IMR-90 (cell line): ENCODE measurements at regions not wholly inside any gene's neighbourhood (a gene's known extent, or its start where the extent isn't known, plus 50 kb on each side); places are given as distances from the start of the nearest gene placed in this dataset.

Experiments
- ATAC-seq: fragments of 200-7000 bp; cut with Tn5 transposase; 2 replicates; pipeline ENCODE4 v1.9.1; 2020; ENCODE audit warnings: low read depth, mild to moderate bottlenecking, moderate library complexity
- BruUV-seq: library from RNA; stranded (reverse); fragments of 400-500 nt; replicated peaks from 2 replicates; lab custom pipeline; 2021; lab: Mats Ljungman, UMichigan
- CTCF ChIA-PET: fragments of 300-600 bp; formaldehyde crosslinking; extraction: SDS; loops from one replicate; lab custom pipeline; 2021; ENCODE audit warnings: antibody characterized with exemption; lab: Yijun Ruan, JAX
- POLR2A ChIA-PET: fragments of 300-600 bp; sonication (Branson Sonifier 250); formaldehyde crosslinking; loops from one replicate; lab custom pipeline; 2022; ENCODE audit warnings: antibody characterized with exemption; ENCODE audit not compliant: unreplicated experiment; lab: Charles Lee
- DNase-seq: peaks from one replicate; pipeline ENCODE4 v3.0.0; 2013
- H2AFZ ChIP-seq: replicated peaks from 2 replicates; pipeline ENCODE3; 2013; ENCODE audit warnings: low read length, mild to moderate bottlenecking; ENCODE audit not compliant: poor library complexity
- H2AK5ac ChIP-seq: 2 replicates; pipeline ENCODE4 v1.6.1; 2013; ENCODE audit warnings: low read depth, low read length, inconsistent platforms
- H2AK9ac ChIP-seq: replicated peaks from 2 replicates; pipeline ENCODE3; 2013; ENCODE audit warnings: mild to moderate bottlenecking, low read depth, low read length, moderate library complexity; ENCODE audit not compliant: poor library complexity
- H2BK120ac ChIP-seq: 2 replicates; pipeline ENCODE4 v1.6.1; 2013; ENCODE audit warnings: low read depth, low read length, inconsistent platforms
- H2BK15ac ChIP-seq: 3 replicates; pipeline ENCODE4 v1.6.1; 2013; ENCODE audit warnings: low read depth, low read length, inconsistent platforms
- H2BK20ac ChIP-seq: 2 replicates; pipeline ENCODE4 v1.6.1; 2013; ENCODE audit warnings: low read depth, mild to moderate bottlenecking, inconsistent platforms, low read length, moderate library complexity
- H2BK5ac ChIP-seq: 2 replicates; pipeline ENCODE4 v1.6.1; 2013; ENCODE audit warnings: mild to moderate bottlenecking, low read depth, low read length, inconsistent platforms; ENCODE audit not compliant: poor library complexity, severe bottlenecking
- H3K14ac ChIP-seq: replicated peaks from 2 replicates; pipeline ENCODE4 v1.6.1; 2013; ENCODE audit warnings: low read depth, low read length, inconsistent platforms
- H3K18ac ChIP-seq: 2 replicates; pipeline ENCODE4 v1.6.1; 2013; ENCODE audit warnings: low read depth, low read length, control low read depth
- H3K23ac ChIP-seq: 2 replicates; pipeline ENCODE4 v1.6.1; 2013; ENCODE audit warnings: low read depth, low read length, inconsistent platforms
- H3K27ac ChIP-seq: 2 replicates; pipeline ENCODE4 v1.5.1; 2013; ENCODE audit warnings: mild to moderate bottlenecking, control low read depth, low read length; ENCODE audit not compliant: insufficient read depth
- H3K27me3 ChIP-seq: 2 replicates; pipeline ENCODE4 v1.6.1; 2013; ENCODE audit warnings: low read length; ENCODE audit not compliant: control insufficient read depth, insufficient read depth
- H3K36me3 ChIP-seq: 2 replicates; pipeline ENCODE4 v1.6.1; 2013; ENCODE audit warnings: low read length, mixed read lengths; ENCODE audit not compliant: control insufficient read depth, insufficient read depth
- H3K4ac ChIP-seq: 2 replicates; pipeline ENCODE4 v1.6.1; 2013; ENCODE audit warnings: low read depth, low read length, inconsistent platforms
- H3K4me1 ChIP-seq: 2 replicates; pipeline ENCODE4 v1.6.1; 2013; ENCODE audit warnings: low read length, mixed read lengths; ENCODE audit not compliant: control insufficient read depth, insufficient read depth
- H3K4me2 ChIP-seq: 2 replicates; pipeline ENCODE4 v1.6.1; 2013; ENCODE audit warnings: low read depth, mild to moderate bottlenecking, control low read depth, low read length, moderate library complexity
- H3K4me3 ChIP-seq: 2 replicates; pipeline ENCODE4 v1.5.1; 2013; ENCODE audit warnings: low read depth, mild to moderate bottlenecking, control low read depth, low read length, moderate library complexity; ENCODE audit not compliant: insufficient read depth
- H3K56ac ChIP-seq: 2 replicates; pipeline ENCODE4 v1.6.1; 2013; ENCODE audit warnings: low read length, inconsistent platforms; ENCODE audit not compliant: insufficient read depth; ENCODE audit errors: extremely low read depth
- H3K79me1 ChIP-seq, 2 experiments: 2 replicates each; pipeline ENCODE4 v1.6.1; 2013; ENCODE audit warnings: low read length in 2 of 2, inconsistent platforms in 1 of 2, low read depth in 1 of 2
- H3K9ac ChIP-seq: 2 replicates; pipeline ENCODE4 v1.6.1; 2013; ENCODE audit warnings: low read depth, low read length, control low read depth
- H3K9me1 ChIP-seq: 2 replicates; pipeline ENCODE4 v1.6.1; 2013; ENCODE audit warnings: low read length, inconsistent platforms; ENCODE audit not compliant: insufficient read depth
- H3K9me3 ChIP-seq: 2 replicates; pipeline ENCODE4 v1.6.1; 2013; ENCODE audit warnings: low read length; ENCODE audit not compliant: control insufficient read depth, insufficient read depth
- H4K20me1 ChIP-seq: 2 replicates; pipeline ENCODE4 v1.6.1; 2013; ENCODE audit warnings: low read length, inconsistent platforms; ENCODE audit not compliant: insufficient read depth
- H4K5ac ChIP-seq: 2 replicates; pipeline ENCODE4 v1.6.1; 2013; ENCODE audit warnings: mild to moderate bottlenecking, low read depth, low read length, control low read depth
- H4K8ac ChIP-seq, 2 experiments: 2 replicates each; pipeline ENCODE4 v1.6.1; 2013; ENCODE audit warnings: low read depth in 2 of 2, low read length in 2 of 2, control low read depth in 1 of 2, inconsistent platforms in 1 of 2
- H4K91ac ChIP-seq: 2 replicates; pipeline ENCODE4 v1.6.1; 2013; ENCODE audit warnings: low read depth, low read length, inconsistent platforms; ENCODE audit not compliant: insufficient read depth
- CEBPB ChIP-seq: IDR thresholded peaks from 2 replicates; pipeline ENCODE4 v1.6.1; 2012; ENCODE audit warnings: low read depth, low read length, improper control_type of control experiment
- USF2 ChIP-seq: fragments of 150-350 bp; IDR thresholded peaks from 2 replicates; pipeline ENCODE4 v1.6.1; 2017; ENCODE audit warnings: mild to moderate bottlenecking, antibody characterized with exemption, low read length, low read depth
- WGBS, 2 experiments: methylation state at CpG; one replicate each; pipeline versions ENCODE4 v1.1.5 to v1.1.7; 2013; ENCODE audit warnings: missing lambda C conversion rate in 2 of 2; ENCODE audit not compliant: insufficient read length in 1 of 2; ENCODE audit errors: extremely low coverage in 2 of 2; 5-methylcytosine and 5-hydroxymethylcytosine counted together
- dilution Hi-C: fragments of 300-500 bp; cut with HindIII; formaldehyde crosslinking; loops from one replicate; pipeline ENCODE4 v1.14.3; 2018; ENCODE audit warnings: low sequenced_read_pairs; ENCODE audit not compliant: unreplicated experiment
- in situ Hi-C: fragments of 300-500 bp; cut with MboI; formaldehyde crosslinking; loops from 3 replicates; pipeline ENCODE4 v1.14.3; 2019; ENCODE audit warnings: low sequenced_read_pairs, inconsistent platforms, mixed read lengths
- intact Hi-C: fragments of 100-400 bp; cut with micrococcal nuclease; formaldehyde crosslinking; loops from 2 replicates; pipeline ENCODE4 v1.10.0; 2022

- BruUV-seq = no TSS peak
- Histone ChIP-seq H2AK9ac (no peak overlapping the region), H3K56ac (peak overlapping the region; percentile 25; the same call in 1 of the 2 replicates), H3K9ac (no peak overlapping the region), H3K9me1 (peaks cover 9% of the 10 kb centered on the region), H2BK20ac (peak overlapping the region; percentile 58), H2AK5ac (peak overlapping the region; percentile 91), H3K14ac (peak overlapping the region; percentile 89), H2AFZ (no peak overlapping the region), H3K18ac (peak overlapping the region; percentile 94; the same call in 1 of the 2 replicates), H4K91ac (peak overlapping the region; percentile 94), H4K5ac (peak overlapping the region; percentile 54; the same call in 1 of the 2 replicates), H4K20me1 (no peaks in the 10 kb centered on the region), H3K23ac (peak overlapping the region; percentile 64), H4K8ac (peak overlapping the region; percentile 24 to 91; a peak in 3 of 4 replicates), H3K9me3 (no peaks in the 10 kb centered on the region), H3K79me1 (no peaks in the 10 kb centered on the region), H3K4me3 (no peak overlapping the region), H2BK120ac (peak overlapping the region; percentile 94), H2BK15ac (peak overlapping the region; percentile 39), H3K36me3 (no peaks in the 10 kb centered on the region), H3K4me2 (no peak overlapping the region), H3K4me1 (peaks cover 15% of the 10 kb centered on the region), H3K27me3 (no peaks in the 10 kb centered on the region), H3K27ac (0 out of 2 replicates have a peak overlapping the region, but pooled peaks have one; percentile 7), H3K4ac (peak overlapping the region; percentile 92; the same call in 1 of the 2 replicates), H2BK5ac (peak overlapping the region; percentile 96)
- ChIA-PET POLR2A (interaction anchor here (0.5 to 0.6 kb wide), 2 partner anchors 36 to 484 kb away, joined by 3 to 14 read pairs; no protein-coding TSS in a partner anchor), CTCF (no interaction called here)
- dilution Hi-C loops (no loop called here), in situ Hi-C loops (no loop called here), intact Hi-C loops (loop anchor here (2.0 to 5.0 kb wide), 2 partner anchors 68 to 546 kb away; no protein-coding TSS in a partner anchor)
- TF ChIP-seq CEBPB (peak; percentile 78), USF2 (no peak)
- DNase-seq (no peak), ATAC-seq (no peak)
- no CpG with 5 or more reads among the region's 5 CpGs for WGBS, 2 experiments
Observed at GRCh38 chr3:177836671-177837070, 639.4 kb upstream of the TBL1XR1 start.
